IMR-90 (cell line): ENCODE measurements at regions not wholly inside any gene's neighbourhood (a gene's known extent, or its start where the extent isn't known, plus 50 kb on each side); places are given as distances from the start of the nearest gene placed in this dataset.

Experiments used
- ATAC-seq: fragments of 200-7000 bp; cut with Tn5 transposase; 2 replicates; pipeline ENCODE4 v1.9.1; 2020; ENCODE audit warnings: low read depth, mild to moderate bottlenecking, moderate library complexity
- BruUV-seq: library from RNA; stranded (reverse); fragments of 400-500 nt; replicated peaks from 2 replicates; lab custom pipeline; 2021; lab: Mats Ljungman, UMichigan
- CTCF ChIA-PET: fragments of 300-600 bp; formaldehyde crosslinking; extraction: SDS; loops from one replicate; lab custom pipeline; 2021; ENCODE audit warnings: antibody characterized with exemption; lab: Yijun Ruan, JAX
- POLR2A ChIA-PET: fragments of 300-600 bp; sonication (Branson Sonifier 250); formaldehyde crosslinking; loops from one replicate; lab custom pipeline; 2022; ENCODE audit warnings: antibody characterized with exemption; ENCODE audit not compliant: unreplicated experiment; lab: Charles Lee
- DNase-seq: peaks from one replicate; pipeline ENCODE4 v3.0.0; 2013
- H2AFZ ChIP-seq: replicated peaks from 2 replicates; pipeline ENCODE3; 2013; ENCODE audit warnings: low read length, mild to moderate bottlenecking; ENCODE audit not compliant: poor library complexity
- H2AK5ac ChIP-seq: 2 replicates; pipeline ENCODE4 v1.6.1; 2013; ENCODE audit warnings: low read depth, low read length, inconsistent platforms
- H2AK9ac ChIP-seq: replicated peaks from 2 replicates; pipeline ENCODE3; 2013; ENCODE audit warnings: mild to moderate bottlenecking, low read depth, low read length, moderate library complexity; ENCODE audit not compliant: poor library complexity
- H2BK120ac ChIP-seq: 2 replicates; pipeline ENCODE4 v1.6.1; 2013; ENCODE audit warnings: low read depth, low read length, inconsistent platforms
- H2BK15ac ChIP-seq: 3 replicates; pipeline ENCODE4 v1.6.1; 2013; ENCODE audit warnings: low read depth, low read length, inconsistent platforms
- H2BK20ac ChIP-seq: 2 replicates; pipeline ENCODE4 v1.6.1; 2013; ENCODE audit warnings: low read depth, mild to moderate bottlenecking, inconsistent platforms, low read length, moderate library complexity
- H2BK5ac ChIP-seq: 2 replicates; pipeline ENCODE4 v1.6.1; 2013; ENCODE audit warnings: mild to moderate bottlenecking, low read depth, low read length, inconsistent platforms; ENCODE audit not compliant: poor library complexity, severe bottlenecking
- H3K14ac ChIP-seq: replicated peaks from 2 replicates; pipeline ENCODE4 v1.6.1; 2013; ENCODE audit warnings: low read depth, low read length, inconsistent platforms
- H3K18ac ChIP-seq: 2 replicates; pipeline ENCODE4 v1.6.1; 2013; ENCODE audit warnings: low read depth, low read length, control low read depth
- H3K23ac ChIP-seq: 2 replicates; pipeline ENCODE4 v1.6.1; 2013; ENCODE audit warnings: low read depth, low read length, inconsistent platforms
- H3K27ac ChIP-seq: 2 replicates; pipeline ENCODE4 v1.5.1; 2013; ENCODE audit warnings: mild to moderate bottlenecking, control low read depth, low read length; ENCODE audit not compliant: insufficient read depth
- H3K27me3 ChIP-seq: 2 replicates; pipeline ENCODE4 v1.6.1; 2013; ENCODE audit warnings: low read length; ENCODE audit not compliant: control insufficient read depth, insufficient read depth
- H3K36me3 ChIP-seq: 2 replicates; pipeline ENCODE4 v1.6.1; 2013; ENCODE audit warnings: low read length, mixed read lengths; ENCODE audit not compliant: control insufficient read depth, insufficient read depth
- H3K4ac ChIP-seq: 2 replicates; pipeline ENCODE4 v1.6.1; 2013; ENCODE audit warnings: low read depth, low read length, inconsistent platforms
- H3K4me1 ChIP-seq: 2 replicates; pipeline ENCODE4 v1.6.1; 2013; ENCODE audit warnings: low read length, mixed read lengths; ENCODE audit not compliant: control insufficient read depth, insufficient read depth
- H3K4me2 ChIP-seq: 2 replicates; pipeline ENCODE4 v1.6.1; 2013; ENCODE audit warnings: low read depth, mild to moderate bottlenecking, control low read depth, low read length, moderate library complexity
- H3K4me3 ChIP-seq: 2 replicates; pipeline ENCODE4 v1.5.1; 2013; ENCODE audit warnings: low read depth, mild to moderate bottlenecking, control low read depth, low read length, moderate library complexity; ENCODE audit not compliant: insufficient read depth
- H3K56ac ChIP-seq: 2 replicates; pipeline ENCODE4 v1.6.1; 2013; ENCODE audit warnings: low read length, inconsistent platforms; ENCODE audit not compliant: insufficient read depth; ENCODE audit errors: extremely low read depth
- H3K79me1 ChIP-seq, 2 experiments: 2 replicates each; pipeline ENCODE4 v1.6.1; 2013; ENCODE audit warnings: low read length in 2 of 2, inconsistent platforms in 1 of 2, low read depth in 1 of 2
- H3K9ac ChIP-seq: 2 replicates; pipeline ENCODE4 v1.6.1; 2013; ENCODE audit warnings: low read depth, low read length, control low read depth
- H3K9me1 ChIP-seq: 2 replicates; pipeline ENCODE4 v1.6.1; 2013; ENCODE audit warnings: low read length, inconsistent platforms; ENCODE audit not compliant: insufficient read depth
- H3K9me3 ChIP-seq: 2 replicates; pipeline ENCODE4 v1.6.1; 2013; ENCODE audit warnings: low read length; ENCODE audit not compliant: control insufficient read depth, insufficient read depth
- H4K20me1 ChIP-seq: 2 replicates; pipeline ENCODE4 v1.6.1; 2013; ENCODE audit warnings: low read length, inconsistent platforms; ENCODE audit not compliant: insufficient read depth
- H4K5ac ChIP-seq: 2 replicates; pipeline ENCODE4 v1.6.1; 2013; ENCODE audit warnings: mild to moderate bottlenecking, low read depth, low read length, control low read depth
- H4K8ac ChIP-seq, 2 experiments: 2 replicates each; pipeline ENCODE4 v1.6.1; 2013; ENCODE audit warnings: low read depth in 2 of 2, low read length in 2 of 2, control low read depth in 1 of 2, inconsistent platforms in 1 of 2
- H4K91ac ChIP-seq: 2 replicates; pipeline ENCODE4 v1.6.1; 2013; ENCODE audit warnings: low read depth, low read length, inconsistent platforms; ENCODE audit not compliant: insufficient read depth
- BHLHE40 ChIP-seq: fragments of 150-350 bp; IDR thresholded peaks from 2 replicates; pipeline ENCODE4 v1.6.1; 2016; ENCODE audit warnings: mild to moderate bottlenecking, low read depth, low read length
- CEBPB ChIP-seq: IDR thresholded peaks from 2 replicates; pipeline ENCODE4 v1.6.1; 2012; ENCODE audit warnings: low read depth, low read length, improper control_type of control experiment
- CHD1 ChIP-seq: IDR thresholded peaks from 2 replicates; pipeline ENCODE4 v1.6.1; 2012; ENCODE audit warnings: low read depth, low read length, improper control_type of control experiment
- CTCF ChIP-seq: conservative IDR thresholded peaks from 2 replicates; pipeline ENCODE4 v1.5.1; 2012; ENCODE audit warnings: mild to moderate bottlenecking, low read depth, low read length, improper control_type of control experiment
- MAFK ChIP-seq: IDR thresholded peaks from 2 replicates; pipeline ENCODE4 v1.6.1; 2012; ENCODE audit warnings: low read depth, low read length, improper control_type of control experiment
- MXI1 ChIP-seq: IDR thresholded peaks from 2 replicates; pipeline ENCODE4 v1.6.1; 2012; ENCODE audit warnings: low read depth, mild to moderate bottlenecking, low read length, moderate library complexity, borderline replicate concordance
- POLR2A ChIP-seq: IDR thresholded peaks from 2 replicates; pipeline ENCODE4 v1.6.1; 2012; ENCODE audit warnings: mild to moderate bottlenecking, low read depth, low read length
- RFX5 ChIP-seq: IDR thresholded peaks from 2 replicates; pipeline ENCODE4 v1.8.0; 2012; ENCODE audit warnings: low read depth, mild to moderate bottlenecking, low read length, moderate library complexity
- WGBS, 2 experiments: methylation state at CpG; one replicate each; pipeline versions ENCODE4 v1.1.5 to v1.1.7; 2013; ENCODE audit warnings: missing lambda C conversion rate in 2 of 2; ENCODE audit not compliant: insufficient read length in 1 of 2; ENCODE audit errors: extremely low coverage in 2 of 2; 5-methylcytosine and 5-hydroxymethylcytosine counted together
- dilution Hi-C: fragments of 300-500 bp; cut with HindIII; formaldehyde crosslinking; loops from one replicate; pipeline ENCODE4 v1.14.3; 2018; ENCODE audit warnings: low sequenced_read_pairs; ENCODE audit not compliant: unreplicated experiment
- in situ Hi-C: fragments of 300-500 bp; cut with MboI; formaldehyde crosslinking; loops from 3 replicates; pipeline ENCODE4 v1.14.3; 2019; ENCODE audit warnings: low sequenced_read_pairs, inconsistent platforms, mixed read lengths
- intact Hi-C: fragments of 100-400 bp; cut with micrococcal nuclease; formaldehyde crosslinking; loops from 2 replicates; pipeline ENCODE4 v1.10.0; 2022

- Histone ChIP-seq H3K14ac (no peak overlapping the region), H3K23ac (no peak overlapping the region), H2AK9ac (no peak overlapping the region), H2AK5ac (no peak overlapping the region), H3K56ac (no peak overlapping the region), H3K18ac (no peak overlapping the region), H4K91ac (no peak overlapping the region), H3K27ac (no peak overlapping the region), H3K79me1 (no peaks in the 10 kb centered on the region), H2BK5ac (no peak overlapping the region), H3K4ac (no peak overlapping the region), H4K8ac (no peak overlapping the region), H3K4me3 (no peak overlapping the region), H3K36me3 (no peaks in the 10 kb centered on the region), H3K9me1 (no peaks in the 10 kb centered on the region), H4K20me1 (no peaks in the 10 kb centered on the region), H3K9ac (no peak overlapping the region), H2BK20ac (no peak overlapping the region), H2AFZ (no peak overlapping the region), H3K27me3 (no peaks in the 10 kb centered on the region), H3K9me3 (peaks cover 5% of the 10 kb centered on the region; the same call in 1 of the 2 replicates), H2BK15ac (no peak overlapping the region), H2BK120ac (no peak overlapping the region), H4K5ac (no peak overlapping the region), H3K4me2 (no peak overlapping the region), H3K4me1 (peaks cover 2% of the 10 kb centered on the region; the same call in 1 of the 2 replicates)
- 76% methylated on average over 5 of the region's 11 CpGs; no CpG with 5 or more reads in 1 of the 2 experiments for WGBS, 2 experiments
- intact Hi-C loops (no loop called here), in situ Hi-C loops (loop anchor here (10.0 kb wide), 1 partner anchor 202 kb away; no protein-coding TSS in a partner anchor), dilution Hi-C loops (no loop called here)
- no peak for TF ChIP-seq POLR2A
- TF ChIP-seq BHLHE40: no peak
- no peak for TF ChIP-seq RFX5
- no peak for TF ChIP-seq MXI1
- no peak for TF ChIP-seq CHD1
- no peak for TF ChIP-seq CEBPB
- TF ChIP-seq MAFK: no peak
- no peak for TF ChIP-seq CTCF
- ATAC-seq: no peak
- ChIA-PET POLR2A (no interaction called here), CTCF (no interaction called here)
- BruUV-seq: no TSS peak
- DNase-seq: no peak
Measured at GRCh38 chr12:127482950-127483349, 784.0 kb upstream of the TMEM132C start.
